ENCODE measurements at regions not wholly inside any gene's neighbourhood (a gene's known extent, or its start where the extent isn't known, plus 50 kb on each side); places are given as distances from the start of the nearest gene placed in this dataset.

DNA sequence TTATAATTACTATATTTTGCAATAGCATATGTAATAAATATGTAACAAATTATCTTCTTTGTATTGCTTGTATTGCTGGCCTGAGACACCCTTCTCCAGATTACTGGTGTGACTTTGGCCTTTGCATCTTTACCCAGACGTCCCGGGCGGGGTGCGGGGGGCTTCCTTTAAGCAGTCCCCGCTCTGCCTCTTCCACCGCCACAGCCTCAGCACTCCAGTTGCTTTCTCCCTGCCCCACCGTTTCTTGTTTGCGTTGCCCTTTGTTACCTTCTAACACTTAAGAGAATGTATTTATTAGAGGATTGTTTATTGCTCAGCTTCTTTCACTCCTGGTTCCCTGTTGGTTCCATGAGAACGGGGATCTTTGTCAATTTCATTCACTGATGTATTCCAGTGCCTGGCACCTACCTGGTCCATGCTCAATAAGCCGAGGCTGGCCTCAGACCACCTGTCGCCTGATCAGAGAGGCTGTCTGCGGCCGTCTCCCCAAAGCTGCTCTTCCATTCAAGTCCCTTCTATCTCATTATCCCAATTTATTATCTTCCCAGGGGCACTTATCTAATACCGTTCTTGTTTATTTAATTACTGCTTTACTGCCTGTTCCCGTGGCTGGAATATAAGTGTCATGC, 100.5 kb upstream of the RFLNA start:
- no peak overlapping the region for H2AK5ac ChIP-seq (ENCODE audit: low read depth, low read length)
- no peak overlapping the region for H3K4me2 ChIP-seq (ENCODE audit: insufficient read depth in 1 of 2, low read depth in 2 of 2, low read length in 2 of 2)
- no peaks in the 10 kb centered on the region for H4K20me1 ChIP-seq (replicated peaks in 1 of 2; ENCODE audit: control insufficient read depth in 1 of 2, insufficient read depth in 2 of 2, low read length in 2 of 2)
- H3K4me3 ChIP-seq (ENCODE audit: extremely low read depth in 1 of 4, insufficient read depth in 2 of 4, low read depth in 3 of 4, low read length in 4 of 4), result no peak overlapping the region
- 0 out of 7 replicates have a peak, but pooled peaks cover 0 to 4% (median 2%) of the 10 kb centered on the region in 4 experiments for H3K4me1 ChIP-seq (replicated peaks in 1 of 4; ENCODE audit: control insufficient read depth in 3 of 4, insufficient read depth in 4 of 4, low read length in 3 of 4)
- no peak overlapping the region for H3K9ac ChIP-seq (replicated peaks in 1 of 4; ENCODE audit: extremely low read depth in 1 of 4, low read depth in 3 of 4, low read length in 3 of 4)
- no peak overlapping the region for H2BK5ac ChIP-seq (ENCODE audit: low read depth, low read length)
- H2BK15ac ChIP-seq (ENCODE audit: low read length), result no peak overlapping the region
- H2BK20ac ChIP-seq (ENCODE audit: low read length), result no peak overlapping the region
- no peak overlapping the region for H3K56ac ChIP-seq (replicated peaks; ENCODE audit: insufficient read length, low read depth, low read length)
- no peak overlapping the region for H3K27ac ChIP-seq (ENCODE audit: low read depth, low read length)
- H3K14ac ChIP-seq (ENCODE audit: insufficient read length), result no peak overlapping the region
- ChIA-PET CTCF (ENCODE audit: partially characterized antibody) (interaction anchor here (0.7 to 1.1 kb wide), 2 partner anchors 11 to 51 kb away, joined by 3 to 4 read pairs; no protein-coding TSS in a partner anchor), POLR2A (ENCODE audit: partially characterized antibody) (no interaction called here)
- 90% methylated on average over 15 of the region's 15 CpGs; no CpG with 5 or more reads in 1 of the 2 experiments for WGBS, 2 experiments (ENCODE audit: extremely low coverage in 1 of 2, insufficient coverage in 1 of 2, insufficient read length in 1 of 2, insufficient replicate concordance in 2 of 2, low coverage in 1 of 2, low lambda C conversion rate in 2 of 2, missing lambda C conversion rate in 1 of 2)
- FAIRE-seq (no peak), DNase-seq (ENCODE audit: low read depth in 1 of 2, low spot score in 2 of 2) (no peak)
- H4K8ac ChIP-seq (ENCODE audit: extremely low read depth, insufficient read depth, low read length), result no peak overlapping the region
- no peak overlapping the region for H3K18ac ChIP-seq (ENCODE audit: extremely low read depth, low read length)
- H2BK120ac ChIP-seq (replicated peaks; ENCODE audit: low read depth, low read length), result no peak overlapping the region
- no peak overlapping the region for H3K23ac ChIP-seq (ENCODE audit: insufficient read length)
- H2BK12ac ChIP-seq (ENCODE audit: low read depth, low read length), result no peak overlapping the region
- H3K79me2 ChIP-seq (ENCODE audit: control insufficient read depth in 1 of 2, insufficient read depth in 2 of 2, low read length in 2 of 2), result no peaks in the 10 kb centered on the region
- H4K91ac ChIP-seq (replicated peaks; ENCODE audit: insufficient read length, low read length), result no peak overlapping the region
- no peak overlapping the region for H3K4ac ChIP-seq (replicated peaks; ENCODE audit: insufficient read length, low read depth, low read length)
- H3K27me3 ChIP-seq (replicated peaks in 1 of 4; ENCODE audit: control insufficient read depth in 3 of 4, extremely low read depth in 1 of 4, insufficient read depth in 3 of 4, low read length in 3 of 4), result no peaks in the 10 kb centered on the region; a peak in 1 of 7 replicates
- TF ChIP-seq ASH2L (IDR thresholded peaks at IDR 0.05; ENCODE audit: low read length) (no peak), CBX5 (IDR thresholded peaks at IDR 0.05; ENCODE audit: low read depth, low read length) (no peak), EZH2 (IDR thresholded peaks at IDR 0.05; ENCODE audit: low read depth, low read length, severe bottlenecking) (no peak), POLR2A (IDR thresholded peaks at IDR 0.05; ENCODE audit: control extremely low read depth in 1 of 2, low read depth in 2 of 2, low read length in 2 of 2) (no peak), MAFK (IDR thresholded peaks at IDR 0.05; ENCODE audit: low read depth, low read length) (no peak), TAF1 (IDR thresholded peaks at IDR 0.05; ENCODE audit: low read depth, low read length) (no peak)
- TF ChIP-seq, protein P1, sequence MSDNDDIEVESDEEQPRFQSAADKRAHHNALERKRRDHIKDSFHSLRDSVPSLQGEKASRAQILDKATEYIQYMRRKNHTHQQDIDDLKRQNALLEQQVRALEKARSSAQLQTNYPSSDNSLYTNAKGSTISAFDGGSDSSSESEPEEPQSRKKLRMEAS (IDR thresholded peaks at IDR 0.05), result no peak
- TF ChIP-seq, protein P2, sequence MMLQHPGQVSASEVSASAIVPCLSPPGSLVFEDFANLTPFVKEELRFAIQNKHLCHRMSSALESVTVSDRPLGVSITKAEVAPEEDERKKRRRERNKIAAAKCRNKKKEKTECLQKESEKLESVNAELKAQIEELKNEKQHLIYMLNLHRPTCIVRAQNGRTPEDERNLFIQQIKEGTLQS (IDR thresholded peaks at IDR 0.05; ENCODE audit: insufficient read depth, low read depth, low read length), result no peak
- no peaks in the 10 kb centered on the region for H3K36me3 ChIP-seq (ENCODE audit: control insufficient read depth in 2 of 4, insufficient read depth in 4 of 4, low read length in 3 of 4)
- H3K23me2 ChIP-seq (ENCODE audit: low read depth, low read length), result peaks cover 1% of the 10 kb centered on the region; the same call in 1 of the 2 replicates
- H2AFZ ChIP-seq (ENCODE audit: low read length), result no peak overlapping the region
- peaks cover 3 to 7% of the 10 kb centered on the region in 2 experiments; a peak in 3 of 4 replicates for H3K9me3 ChIP-seq (ENCODE audit: insufficient read depth in 2 of 2, low read depth in 1 of 2, low read length in 1 of 2)
- no peaks in the 10 kb centered on the region for H3K79me1 ChIP-seq (ENCODE audit: low read depth, low read length)
- no peak overlapping the region for H4K5ac ChIP-seq (ENCODE audit: insufficient read length, low read depth, low read length)
